AML-193 (cell line): ENCODE measurements at regions not wholly inside any gene's neighbourhood (a gene's known extent, or its start where the extent isn't known, plus 50 kb on each side); places are given as distances from the start of the nearest gene placed in this dataset.
A peak's percentile ranks its signal among the peaks of the same experiment; 100 is the strongest.

ENCODE experiments used
- DNase-seq, 2 experiments: peaks; one replicate each; lab custom pipeline; 2025; lab: John Stamatoyannopoulos, UW

DNA sequence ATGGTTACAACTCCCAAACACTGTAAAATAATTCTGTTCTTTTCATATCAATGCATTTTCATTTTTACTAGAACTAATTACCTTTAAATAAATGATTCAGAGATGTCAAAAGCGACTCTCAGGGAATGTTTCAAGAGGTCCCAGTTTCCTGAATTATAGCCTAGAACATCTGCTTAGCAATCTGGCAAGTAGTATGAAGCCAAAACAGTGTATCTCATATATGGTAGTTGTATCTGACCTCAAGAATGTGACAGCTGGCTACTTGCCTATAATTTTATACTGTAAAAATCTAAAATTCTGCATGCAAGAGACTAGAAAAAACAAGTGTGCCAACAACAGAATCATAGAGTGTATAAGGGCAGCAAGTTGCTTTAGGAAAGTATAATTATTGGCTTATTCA lies 187.7 kb upstream of the POU5F2 start:
- DNase-seq, result no peak

DNA sequence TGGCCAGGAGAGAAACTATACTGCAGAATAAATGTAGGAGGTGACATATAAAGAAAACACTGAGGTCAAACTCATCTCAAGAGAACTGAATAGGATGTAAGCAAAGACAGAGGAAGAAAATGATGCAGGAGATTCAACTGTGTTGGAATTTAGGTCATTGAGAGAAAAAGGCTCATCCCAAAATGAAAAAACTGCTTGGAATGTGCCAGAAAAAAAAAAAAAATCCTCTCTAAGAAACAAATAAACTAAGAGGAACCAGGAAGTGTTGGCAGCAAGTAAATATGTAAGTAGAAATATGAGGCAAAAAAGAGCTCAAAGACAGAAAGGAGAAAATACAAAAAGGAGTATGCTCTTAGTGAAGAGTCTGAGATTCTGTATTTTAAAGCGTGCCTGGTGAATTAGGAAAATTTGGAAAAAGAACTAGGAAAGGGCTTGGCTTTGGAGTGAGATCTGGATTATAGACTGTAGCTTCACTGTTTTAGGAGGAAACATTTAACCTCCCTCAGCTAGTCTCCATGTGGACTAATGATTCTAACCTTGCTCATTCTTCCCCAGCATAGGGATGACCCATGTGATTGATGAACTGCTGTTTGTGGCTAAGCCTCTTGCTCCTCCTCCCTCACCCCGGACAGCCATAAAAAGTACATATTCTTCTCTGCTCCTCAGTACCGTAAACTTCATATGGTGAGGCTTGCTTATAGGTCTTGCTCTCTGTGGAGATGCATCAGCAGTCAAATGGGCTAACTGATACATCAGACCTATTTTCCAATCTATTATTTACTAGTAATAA lies 185.6 kb upstream of the POU5F2 start:
- no peak for DNase-seq

- DNase-seq, result no peak
Observed at GRCh38 chr5:93925321-93925720, 183.9 kb upstream of the POU5F2 start.

GRCh38 chr5:93924628-93925027 lies 183.2 kb upstream of the POU5F2 start:
- peak in 1 of 2 experiments; percentile 3 for DNase-seq

DNA sequence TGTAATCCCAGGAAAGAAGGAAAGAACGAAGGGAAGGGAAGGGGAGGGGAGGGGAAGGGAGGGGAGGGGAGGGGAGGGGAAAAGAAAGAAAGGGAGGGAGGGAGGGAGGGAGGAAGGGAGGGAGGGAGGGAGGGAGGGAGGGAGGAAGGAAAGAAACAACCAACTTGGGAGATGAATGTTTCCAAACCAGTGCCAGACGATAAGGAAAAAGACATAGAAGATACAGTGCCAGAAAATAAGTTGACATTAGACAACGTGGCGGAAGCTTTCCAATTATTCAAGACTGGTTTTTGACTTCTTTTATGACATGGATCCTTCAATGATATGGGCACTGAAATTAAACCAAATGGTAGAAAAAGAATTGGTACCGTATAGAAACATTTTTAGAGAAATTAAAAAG lies 181.2 kb upstream of the POU5F2 start:
- no peak for DNase-seq

- no peak for DNase-seq
Observed at GRCh38 chr5:93921001-93921400, 179.6 kb upstream of the POU5F2 start.

GRCh38 chr5:93916872-93917271 lies 175.5 kb upstream of the POU5F2 start:
- no peak for DNase-seq

DNA sequence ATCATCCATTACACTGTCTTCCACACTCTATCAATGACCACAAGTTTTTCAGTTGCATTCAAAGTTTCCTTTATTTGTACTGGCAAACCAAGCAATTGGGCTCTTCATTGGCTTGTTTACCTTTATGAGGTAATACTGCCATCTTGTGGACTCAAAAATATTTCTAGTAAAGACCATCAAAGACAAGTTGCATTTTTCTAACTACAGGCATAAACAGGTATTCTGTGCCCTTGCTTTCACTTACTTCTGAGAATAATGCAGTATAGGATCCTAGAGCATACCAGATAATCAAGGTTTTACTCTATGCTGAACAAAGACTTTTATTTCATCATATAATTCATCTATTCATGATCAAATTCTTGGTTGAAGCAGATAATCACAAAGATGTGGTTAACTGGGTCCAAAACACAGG lies 173.7 kb upstream of the POU5F2 start:
- peak; percentile 41 to 66 for DNase-seq

- no peak for DNase-seq
Observed at GRCh38 chr5:93911609-93912008, 170.2 kb upstream of the POU5F2 start.

DNA sequence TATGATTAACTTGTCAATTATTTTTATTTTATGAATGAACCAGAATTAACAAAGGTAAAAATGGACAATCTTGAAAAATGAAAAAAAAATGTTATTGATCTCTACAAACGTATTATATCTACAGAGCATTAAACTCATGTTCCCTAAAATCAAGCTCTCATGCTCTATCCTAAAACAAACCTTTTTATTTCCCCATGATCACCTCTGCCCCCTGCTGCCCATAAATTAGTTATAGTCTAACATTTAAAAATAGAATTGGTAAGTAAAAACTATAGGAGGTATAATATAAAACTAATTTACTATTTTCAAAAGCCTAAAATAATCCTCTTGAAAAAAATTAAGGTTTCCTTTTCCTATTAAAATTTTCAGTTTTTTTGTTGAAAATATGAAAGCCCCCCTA lies 168.0 kb upstream of the POU5F2 start:
- DNase-seq, result peak; percentile 35 to 38

- DNase-seq, result no peak
Observed at GRCh38 chr5:93904917-93905316, 163.5 kb upstream of the POU5F2 start.

DNA sequence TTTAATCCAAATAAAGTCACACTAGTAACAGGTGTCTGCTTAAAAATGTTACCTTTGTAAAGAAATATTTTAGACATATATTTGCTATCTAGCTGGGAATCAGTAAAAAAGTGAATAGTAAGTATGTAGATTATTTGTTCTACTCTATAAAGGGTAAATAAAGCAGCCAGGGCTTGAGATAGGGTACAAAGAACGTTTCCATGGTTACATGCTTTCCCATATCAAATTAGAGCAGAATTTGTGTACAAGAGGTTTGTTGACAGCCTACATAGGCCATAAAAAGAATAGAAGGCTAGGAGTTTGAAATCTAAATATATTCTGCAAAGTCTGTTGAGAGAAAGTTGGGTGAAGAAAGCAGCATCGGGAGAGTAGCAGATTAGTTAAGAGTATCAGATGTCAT lies 160.9 kb upstream of the POU5F2 start:
- no peak for DNase-seq

DNA sequence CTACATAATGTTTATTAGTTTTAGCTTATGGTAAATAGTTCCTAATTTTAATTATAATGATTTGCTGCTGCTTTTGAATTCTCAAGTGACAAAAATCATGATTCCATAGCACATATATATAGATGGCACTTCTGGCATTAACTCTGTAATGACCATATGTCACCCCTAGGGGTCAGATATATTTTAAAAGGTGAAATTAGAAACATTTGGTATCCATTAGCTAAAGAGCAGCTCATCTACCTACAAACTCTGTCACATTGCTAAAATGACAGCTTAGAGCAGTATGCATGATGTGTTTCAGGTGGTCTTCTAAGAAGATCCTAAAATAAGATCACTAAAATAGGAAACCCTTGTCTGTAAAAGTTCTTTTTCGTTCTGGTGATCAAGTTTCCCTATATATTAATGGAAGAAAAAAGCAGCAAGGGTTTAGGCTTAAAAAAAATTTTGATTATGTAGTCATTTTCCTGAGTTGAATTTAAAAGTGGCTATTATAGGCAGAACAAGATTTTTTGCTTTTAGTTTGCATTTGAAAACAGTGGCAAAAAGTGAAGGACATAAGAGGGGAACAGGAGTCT lies 157.7 kb upstream of the POU5F2 start:
- peak; percentile 25 to 45 for DNase-seq

DNA sequence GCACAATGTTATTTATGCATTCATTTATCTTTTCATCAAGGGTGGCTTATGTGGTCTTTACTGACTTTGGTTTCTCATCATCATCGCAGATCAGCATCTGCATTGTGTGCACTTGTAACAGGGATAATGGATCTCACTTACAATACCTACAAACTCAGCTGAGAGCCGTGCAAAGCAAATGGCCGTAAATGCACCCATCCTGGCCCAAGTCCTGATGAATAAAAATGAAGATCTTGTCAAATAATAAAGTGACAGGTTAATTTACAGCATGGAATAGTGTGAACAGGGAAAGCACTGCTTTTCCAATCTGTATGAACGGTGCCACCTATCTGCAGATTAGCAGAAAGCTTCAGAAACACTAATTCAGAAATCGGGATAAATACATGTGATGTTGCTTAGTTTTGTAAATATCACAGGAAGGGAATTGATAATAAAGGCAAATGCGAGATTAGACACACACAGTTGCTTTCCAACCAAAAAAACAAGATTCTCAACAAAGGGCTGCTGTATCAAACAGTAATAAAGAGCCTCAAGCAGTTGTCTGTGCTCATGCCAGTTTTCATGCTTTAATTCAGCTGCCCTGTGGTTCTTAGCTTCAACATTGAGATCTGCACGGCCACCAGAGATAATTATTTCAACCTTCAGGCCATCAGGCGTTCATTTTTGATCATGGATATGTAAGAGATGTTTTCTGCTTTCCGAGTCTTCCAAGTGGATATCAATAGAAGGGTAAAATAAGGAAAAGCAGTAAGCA lies 153.4 kb upstream of the POU5F2 start:
- peak; percentile 4 to 37 for DNase-seq

DNA sequence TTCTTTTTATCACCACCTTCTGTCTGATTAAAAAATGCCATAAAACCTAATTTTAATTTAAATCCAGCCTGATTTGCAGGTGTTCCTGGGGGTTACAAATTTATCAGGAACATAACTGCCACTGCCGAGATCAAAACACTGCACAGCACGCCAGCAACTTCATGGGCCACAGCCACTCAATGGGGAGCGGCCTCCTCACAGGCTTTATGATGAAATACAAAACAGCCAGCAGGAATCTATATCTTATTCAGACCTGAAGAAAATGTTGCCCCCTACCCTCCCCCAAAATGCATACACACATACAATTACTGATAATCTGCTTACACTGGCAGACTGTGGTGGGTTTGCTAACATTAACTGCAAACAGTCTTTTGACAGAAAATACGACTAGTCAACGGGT lies 151.7 kb upstream of the POU5F2 start:
- no peak for DNase-seq

- DNase-seq, result peak; percentile 67 to 73
Observed at GRCh38 chr5:93892481-93892880, 151.1 kb upstream of the POU5F2 start.

- no peak for DNase-seq
Observed at GRCh38 chr5:93891491-93892480, 150.4 kb upstream of the POU5F2 start.

GRCh38 chr5:93890657-93891056 lies 149.3 kb upstream of the POU5F2 start:
- DNase-seq, result no peak

GRCh38 chr5:93887678-93888077 lies 146.3 kb upstream of the POU5F2 start:
- DNase-seq, result no peak

- DNase-seq, result no peak
Observed at GRCh38 chr5:93886917-93887361, 145.5 kb upstream of the POU5F2 start.

DNA sequence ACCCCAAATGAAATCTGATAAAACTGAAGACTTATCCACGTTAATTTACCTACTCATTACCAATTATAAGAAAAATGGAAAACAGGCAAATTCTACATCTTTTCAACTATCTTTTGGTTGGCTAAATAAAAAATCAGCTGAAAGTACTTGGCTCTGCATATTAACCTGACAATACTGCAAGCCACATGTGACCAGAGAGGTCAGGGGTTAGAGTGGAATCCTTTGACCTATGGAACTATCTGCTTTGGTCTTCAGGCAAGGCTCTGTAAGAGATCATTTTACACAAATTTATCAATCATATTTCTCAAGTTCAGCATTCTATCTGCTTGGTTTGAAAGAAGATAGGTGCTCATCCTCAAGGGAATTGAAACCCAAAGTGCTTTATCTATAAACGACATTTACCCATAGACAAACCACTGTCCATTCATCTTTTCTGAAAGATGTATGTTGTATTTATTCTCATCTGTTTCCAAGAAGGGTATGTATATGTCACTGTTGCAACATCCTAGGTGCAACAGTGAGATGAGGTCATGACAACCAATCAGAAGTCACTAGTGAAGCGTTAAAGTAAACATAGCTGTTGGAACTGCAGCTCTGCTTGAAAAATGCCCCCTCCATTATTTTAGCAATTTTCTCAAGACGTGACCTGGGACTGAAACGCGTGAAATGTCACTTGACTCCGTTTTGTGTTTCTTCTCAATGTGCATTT lies 144.9 kb upstream of the POU5F2 start:
- no peak for DNase-seq
